ENCODE measurements at regions not wholly inside any gene's neighbourhood (a gene's known extent, or its start where the extent isn't known, plus 50 kb on each side); places are given as distances from the start of the nearest gene placed in this dataset.

DNA sequence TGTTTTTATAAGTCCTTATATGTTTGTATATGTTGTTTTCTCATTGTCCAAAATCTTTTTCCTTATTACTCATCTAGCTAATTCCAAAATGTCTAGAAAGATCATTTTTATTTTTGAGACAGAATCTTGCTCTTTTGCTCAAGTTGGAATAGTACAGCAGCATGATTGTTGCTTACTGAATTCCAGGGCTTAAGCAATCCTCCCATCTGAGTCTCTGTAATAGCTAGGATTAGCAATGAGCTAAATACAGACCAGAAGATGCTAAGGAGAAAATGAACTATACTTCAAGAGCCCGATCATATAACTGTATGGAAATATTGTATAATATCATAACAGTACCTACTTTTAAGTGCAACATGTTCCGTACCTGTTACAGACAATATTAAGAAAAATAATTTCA lies 1027.0 kb downstream of the STIM2 start:
- TF ChIP-seq ETS1 (IDR thresholded peaks at IDR 0.05) (no peak), CTCF (conservative IDR thresholded peaks at IDR 0.05; ENCODE audit: low read depth in 2 of 2) (no peak), EZH2 (IDR thresholded peaks at IDR 0.05; ENCODE audit: low read depth, unreplicated experiment) (no peak), EZH2phosphoT487 (IDR thresholded peaks at IDR 0.05; ENCODE audit: unreplicated experiment) (no peak), CREB1 (CRISPR knock-in tag; IDR thresholded peaks at IDR 0.05; ENCODE audit: low read depth) (no peak), POLR2AphosphoS5 (IDR thresholded peaks at IDR 0.05; ENCODE audit: low read depth) (no peak), ZNF331 (CRISPR knock-in tag; IDR thresholded peaks at IDR 0.05; ENCODE audit: low read depth) (no peak), NANOG (IDR thresholded peaks at IDR 0.05; ENCODE audit: borderline replicate concordance) (no peak), REST (IDR thresholded peaks at IDR 0.05; ENCODE audit: unreplicated experiment) (no peak), STAT1 (IDR thresholded peaks at IDR 0.05; ENCODE audit: unreplicated experiment) (no peak), JUNB (IDR thresholded peaks at IDR 0.05; ENCODE audit: unreplicated experiment) (no peak), ZNF114 (CRISPR knock-in tag; IDR thresholded peaks at IDR 0.05) (no peak), ZNF462 (CRISPR knock-in tag; IDR thresholded peaks at IDR 0.05) (no peak)
